ENCODE measurements at regions not wholly inside any gene's neighbourhood (a gene's known extent, or its start where the extent isn't known, plus 50 kb on each side); places are given as distances from the start of the nearest gene placed in this dataset.

DNA sequence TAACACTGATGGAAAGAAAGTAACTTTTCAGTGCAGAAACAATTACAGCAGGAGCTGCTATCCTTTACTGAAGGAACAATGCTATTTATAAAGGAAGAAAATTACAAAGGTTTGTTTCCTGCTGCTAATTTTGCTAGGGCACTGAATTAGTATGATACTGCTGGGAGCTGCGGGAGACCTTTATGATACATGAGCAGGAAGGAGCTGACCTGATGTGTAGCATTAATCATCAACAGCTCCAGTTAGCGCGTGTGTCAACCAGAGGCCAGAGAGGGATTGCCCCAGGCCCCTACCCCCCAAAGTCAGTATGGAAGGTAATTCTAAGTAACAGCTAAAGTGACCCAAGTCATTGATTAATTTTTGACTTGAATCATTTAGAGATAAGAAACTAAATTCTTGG, 728.9 kb downstream of the PCDH18 start:
- TF ChIP-seq CTCF (IDR thresholded peaks at IDR 0.05): no peak
- no peaks in the 10 kb centered on the region for H3K36me3 ChIP-seq
- DNase-seq: no peak
- no peak overlapping the region for H3K27ac ChIP-seq
- no peak overlapping the region for H3K4me3 ChIP-seq
- H3K27me3 ChIP-seq: no peaks in the 10 kb centered on the region
- no peak overlapping the region for H3K9ac ChIP-seq (ENCODE audit: low read depth in 2 of 2, low read length in 2 of 2)
- no peaks in the 10 kb centered on the region for H3K4me1 ChIP-seq
- no peaks in the 10 kb centered on the region for H3K9me3 ChIP-seq
- intact Hi-C loops (cut with DNase I): no loop called here

GRCh38 chr4:136800248-136800647, 732.0 kb downstream of the PCDH18 start:
- Histone ChIP-seq H3K9ac (ENCODE audit: low read depth in 2 of 2, low read length in 2 of 2) (no peak overlapping the region), H3K9me3 (no peaks in the 10 kb centered on the region), H3K4me1 (no peaks in the 10 kb centered on the region), H3K36me3 (no peaks in the 10 kb centered on the region), H3K4me3 (no peak overlapping the region), H3K27me3 (no peaks in the 10 kb centered on the region), H3K27ac (no peak overlapping the region)
- no peak for TF ChIP-seq CTCF (IDR thresholded peaks at IDR 0.05)
- intact Hi-C loops (cut with DNase I): no loop called here
- DNase-seq: no peak

- no peaks in the 10 kb centered on the region for H3K9me3 ChIP-seq
- intact Hi-C loops (cut with DNase I): no loop called here
Measured at GRCh38 chr4:136796953-136797352, 735.3 kb downstream of the PCDH18 start.

GRCh38 chr4:136793848-136794247, 738.4 kb downstream of the PCDH18 start:
- Histone ChIP-seq H3K27me3 (no peaks in the 10 kb centered on the region), H3K9me3 (no peaks in the 10 kb centered on the region), H3K27ac (no peak overlapping the region), H3K9ac (ENCODE audit: low read depth in 2 of 2, low read length in 2 of 2) (no peak overlapping the region), H3K36me3 (no peaks in the 10 kb centered on the region), H3K4me3 (no peak overlapping the region), H3K4me1 (no peaks in the 10 kb centered on the region)
- intact Hi-C loops (cut with DNase I): no loop called here
- DNase-seq: no peak
- no peak for TF ChIP-seq CTCF (IDR thresholded peaks at IDR 0.05)

More at GRCh38 chr4:136796953-136797352, 735.3 kb downstream of the PCDH18 start:
- no peak for DNase-seq
- Histone ChIP-seq H3K27me3 (no peaks in the 10 kb centered on the region), H3K36me3 (no peaks in the 10 kb centered on the region), H3K4me1 (no peaks in the 10 kb centered on the region), H3K4me3 (no peak overlapping the region), H3K9ac (ENCODE audit: low read depth in 2 of 2, low read length in 2 of 2) (no peak overlapping the region), H3K27ac (no peak overlapping the region)
- no peak for TF ChIP-seq CTCF (IDR thresholded peaks at IDR 0.05)

DNA sequence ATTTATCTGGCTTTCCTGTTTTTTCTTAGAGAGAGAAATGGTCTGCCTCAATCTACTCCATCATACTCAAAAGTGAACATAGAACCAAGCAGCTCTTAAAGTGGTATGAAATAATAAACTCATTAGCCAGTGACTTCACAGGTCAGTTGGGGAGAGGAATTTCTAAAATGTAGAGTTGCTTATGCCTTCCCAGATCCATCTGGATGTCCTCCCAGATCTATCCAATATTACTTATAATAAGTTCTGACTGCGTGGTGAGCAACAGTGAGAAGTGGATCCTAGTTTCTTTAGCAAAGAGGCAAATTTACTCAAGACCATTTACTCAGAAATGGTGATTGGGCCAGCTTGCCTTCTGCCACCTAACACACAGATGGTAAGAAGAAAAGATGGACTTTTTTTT, 748.0 kb downstream of the PCDH18 start:
- no peak overlapping the region for H3K4me3 ChIP-seq
- TF ChIP-seq CTCF (IDR thresholded peaks at IDR 0.05): no peak
- no peak overlapping the region for H3K9ac ChIP-seq (ENCODE audit: low read depth in 2 of 2, low read length in 2 of 2)
- no peaks in the 10 kb centered on the region for H3K36me3 ChIP-seq
- H3K9me3 ChIP-seq: no peaks in the 10 kb centered on the region
- intact Hi-C loops (cut with DNase I): no loop called here
- no peak overlapping the region for H3K27ac ChIP-seq
- DNase-seq: no peak
- no peaks in the 10 kb centered on the region for H3K27me3 ChIP-seq
- H3K4me1 ChIP-seq: no peaks in the 10 kb centered on the region

DNA sequence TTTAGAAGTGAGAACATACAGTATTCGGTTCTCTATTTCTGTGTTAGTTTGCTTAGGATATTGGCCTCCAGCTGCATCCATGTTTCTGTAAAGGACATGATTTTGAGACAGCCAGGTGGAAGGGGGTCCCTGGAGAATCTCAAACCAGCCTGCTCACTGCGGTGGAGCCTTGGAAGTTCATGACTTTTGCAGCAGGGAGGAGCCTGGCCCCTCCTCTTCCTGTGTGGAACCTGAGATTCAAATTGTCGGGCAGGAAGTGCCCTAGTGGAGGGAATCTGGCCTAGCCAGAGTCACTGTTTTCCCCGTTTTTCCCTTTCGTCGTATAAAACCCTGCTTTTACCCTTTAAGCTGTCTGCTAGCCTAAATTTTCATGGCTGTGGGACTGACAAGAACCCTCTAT, 762.6 kb downstream of the PCDH18 start:
- no peak for DNase-seq
- TF ChIP-seq CTCF (IDR thresholded peaks at IDR 0.05): no peak
- no peak overlapping the region for H3K9ac ChIP-seq (ENCODE audit: low read depth in 2 of 2, low read length in 2 of 2)
- H3K4me1 ChIP-seq: no peaks in the 10 kb centered on the region
- no peaks in the 10 kb centered on the region for H3K9me3 ChIP-seq
- H3K27ac ChIP-seq: no peak overlapping the region
- no peaks in the 10 kb centered on the region for H3K36me3 ChIP-seq
- intact Hi-C loops (cut with DNase I): no loop called here
- no peak overlapping the region for H3K4me3 ChIP-seq
- H3K27me3 ChIP-seq: no peaks in the 10 kb centered on the region

Measured in colonic mucosa (tissue), 4 donors.